ENCODE measurements at regions not wholly inside any gene's neighbourhood (a gene's known extent, or its start where the extent isn't known, plus 50 kb on each side); places are given as distances from the start of the nearest gene placed in this dataset.

- Histone ChIP-seq H3K27ac (peak overlapping the region; percentile 58), H3K4me3 (IDR thresholded peaks at IDR 0.05; ENCODE audit: insufficient read depth, low read depth, low read length) (no peak overlapping the region)
Measured at GRCh38 chr14:71636820-71637471, 295.3 kb upstream of the RGS6 start.

GRCh38 chr14:71638523-71639196, 293.6 kb upstream of the RGS6 start:
- H3K9ac ChIP-seq: no peak overlapping the region
- H3K4me2 ChIP-seq: no peak overlapping the region
- H4K20me1 ChIP-seq (ENCODE audit: insufficient read depth): no peaks in the 10 kb centered on the region
- no peak overlapping the region for H2AFZ ChIP-seq (ENCODE audit: low read depth)
- H3K79me2 ChIP-seq (ENCODE audit: insufficient read depth, low read depth): no peaks in the 10 kb centered on the region
- no peak overlapping the region for H3K27ac ChIP-seq
- no peaks in the 10 kb centered on the region for H3K27me3 ChIP-seq (ENCODE audit: insufficient read depth, low read depth)
- H3K4me3 ChIP-seq (IDR thresholded peaks at IDR 0.05; ENCODE audit: insufficient read depth, low read depth, low read length): no peak overlapping the region
- H3K36me3 ChIP-seq (ENCODE audit: insufficient read depth): no peaks in the 10 kb centered on the region
- H3K4me1 ChIP-seq (ENCODE audit: low read depth, poor library complexity, severe bottlenecking): peaks cover 22% of the 10 kb centered on the region
- TF ChIP-seq CTCF (conservative IDR thresholded peaks at IDR 0.05; ENCODE audit: low read depth, low read length): no peak

More at GRCh38 chr14:71636820-71637471, 295.3 kb upstream of the RGS6 start:
- Histone ChIP-seq H4K20me1 (ENCODE audit: insufficient read depth) (no peaks in the 10 kb centered on the region), H3K79me2 (ENCODE audit: insufficient read depth, low read depth) (no peaks in the 10 kb centered on the region), H2AFZ (ENCODE audit: low read depth) (peak overlapping the region; percentile 71), H3K4me1 (ENCODE audit: low read depth, poor library complexity, severe bottlenecking) (peaks cover 22% of the 10 kb centered on the region), H3K36me3 (ENCODE audit: insufficient read depth) (no peaks in the 10 kb centered on the region), H3K9ac (peak overlapping the region; percentile 40; the same call in 1 of the 2 replicates), H3K4me2 (peak overlapping the region; percentile 84), H3K27me3 (ENCODE audit: insufficient read depth, low read depth) (no peaks in the 10 kb centered on the region)
- no peak for TF ChIP-seq CTCF (conservative IDR thresholded peaks at IDR 0.05; ENCODE audit: low read depth, low read length)

- H3K9ac ChIP-seq: no peak overlapping the region
- no peaks in the 10 kb centered on the region for H3K27me3 ChIP-seq (ENCODE audit: insufficient read depth, low read depth)
- no peak overlapping the region for H3K4me2 ChIP-seq
- H2AFZ ChIP-seq (ENCODE audit: low read depth): no peak overlapping the region
- no peaks in the 10 kb centered on the region for H4K20me1 ChIP-seq (ENCODE audit: insufficient read depth)
- H3K36me3 ChIP-seq (ENCODE audit: insufficient read depth): no peaks in the 10 kb centered on the region
- H3K4me3 ChIP-seq (IDR thresholded peaks at IDR 0.05; ENCODE audit: insufficient read depth, low read depth, low read length): no peak overlapping the region
- H3K4me1 ChIP-seq (ENCODE audit: low read depth, poor library complexity, severe bottlenecking): peaks cover under 1% of the 10 kb centered on the region
- no peaks in the 10 kb centered on the region for H3K79me2 ChIP-seq (ENCODE audit: insufficient read depth, low read depth)
- TF ChIP-seq CTCF (conservative IDR thresholded peaks at IDR 0.05; ENCODE audit: low read depth, low read length): no peak
- H3K27ac ChIP-seq: no peak overlapping the region
Measured at GRCh38 chr14:71642715-71643114, 289.5 kb upstream of the RGS6 start.

GRCh38 chr14:71645656-71646055, 286.6 kb upstream of the RGS6 start:
- Histone ChIP-seq H2AFZ (ENCODE audit: low read depth) (no peak overlapping the region), H3K4me1 (ENCODE audit: low read depth, poor library complexity, severe bottlenecking) (no peaks in the 10 kb centered on the region), H3K4me3 (IDR thresholded peaks at IDR 0.05; ENCODE audit: insufficient read depth, low read depth, low read length) (no peak overlapping the region), H3K27ac (no peak overlapping the region), H3K36me3 (ENCODE audit: insufficient read depth) (no peaks in the 10 kb centered on the region), H3K27me3 (ENCODE audit: insufficient read depth, low read depth) (no peaks in the 10 kb centered on the region), H3K4me2 (no peak overlapping the region), H4K20me1 (ENCODE audit: insufficient read depth) (no peaks in the 10 kb centered on the region), H3K9ac (no peak overlapping the region), H3K79me2 (ENCODE audit: insufficient read depth, low read depth) (no peaks in the 10 kb centered on the region)
- TF ChIP-seq CTCF (conservative IDR thresholded peaks at IDR 0.05; ENCODE audit: low read depth, low read length): no peak
